ENCODE measurements at regions not wholly inside any gene's neighbourhood (a gene's known extent, or its start where the extent isn't known, plus 50 kb on each side); places are given as distances from the start of the nearest gene placed in this dataset.
"Not testable (repeated sequence)": the region's sequence is repeated elsewhere in the genome, so short reads cannot be mapped to it uniquely, and the experiment has no call there.

- DNase-seq, result not testable (repeated sequence)
Measured at GRCh38 chr1:121054928-121055327, 129.2 kb downstream of the FAM72B start.

- DNase-seq, result not testable (repeated sequence)
Measured at GRCh38 chr1:121066925-121067324, 117.2 kb downstream of the FAM72B start.

GRCh38 chr1:121068738-121069499 is 115.2 kb downstream of the FAM72B start:
- DNase-seq, result not testable (repeated sequence)

GRCh38 chr1:121073852-121074251 is 110.3 kb downstream of the FAM72B start:
- not testable (repeated sequence) for DNase-seq

GRCh38 chr1:121075254-121075805 is 108.8 kb downstream of the FAM72B start:
- not testable (repeated sequence) for DNase-seq

GRCh38 chr1:121076674-121077073 is 107.5 kb downstream of the FAM72B start:
- DNase-seq, result not testable (repeated sequence)

- not testable (repeated sequence) for DNase-seq
Measured at GRCh38 chr1:121079655-121080054, 104.5 kb downstream of the FAM72B start.

- DNase-seq, result not testable (repeated sequence)
Measured at GRCh38 chr1:121080197-121080903, 103.8 kb downstream of the FAM72B start.

- not testable (repeated sequence) for DNase-seq
Measured at GRCh38 chr1:121080904-121081264, 103.3 kb downstream of the FAM72B start.

GRCh38 chr1:121081625-121082199 is 102.4 kb downstream of the FAM72B start:
- not testable (repeated sequence) for DNase-seq

GRCh38 chr1:121082995-121083394 is 101.1 kb downstream of the FAM72B start:
- not testable (repeated sequence) for DNase-seq

- not testable (repeated sequence) for DNase-seq
Measured at GRCh38 chr1:121086249-121086648, 97.9 kb downstream of the FAM72B start.

GRCh38 chr1:121087221-121087620 is 96.9 kb downstream of the FAM72B start:
- DNase-seq, result not testable (repeated sequence)

GRCh38 chr1:121088568-121088967 is 95.6 kb downstream of the FAM72B start:
- DNase-seq, result not testable (repeated sequence)

- DNase-seq, result not testable (repeated sequence)
Measured at GRCh38 chr1:121092329-121092968, 91.7 kb downstream of the FAM72B start.

GRCh38 chr1:121095014-121095413 is 89.1 kb downstream of the FAM72B start:
- DNase-seq, result not testable (repeated sequence)

GRCh38 chr1:121097127-121097866 is 86.8 kb downstream of the FAM72B start:
- DNase-seq, result peak; percentile 76

GRCh38 chr1:121097867-121098215 is 86.3 kb downstream of the FAM72B start:
- not testable (repeated sequence) for DNase-seq

GRCh38 chr1:121109025-121109424 is 75.1 kb downstream of the FAM72B start:
- DNase-seq, result not testable (repeated sequence)

- DNase-seq, result not testable (repeated sequence)
Measured at GRCh38 chr1:121116522-121117297, 67.4 kb downstream of the FAM72B start.

GRCh38 chr1:121117298-121117611 is 66.9 kb downstream of the FAM72B start:
- DNase-seq, result not testable (repeated sequence)

Measured in NCI-H774 (cell line).